OCI-LY7 (cell line): ENCODE measurements at regions not wholly inside any gene's neighbourhood (a gene's known extent, or its start where the extent isn't known, plus 50 kb on each side); places are given as distances from the start of the nearest gene placed in this dataset.

ENCODE experiments used
- CTCF ChIP-seq: fragments of 200-600 bp; sonication (generic); conservative IDR thresholded peaks from 2 replicates; pipeline ENCODE4 v1.5.1; 2014; ENCODE audit warnings: mild to moderate bottlenecking, antibody characterized with exemption, low read length, moderate library complexity, mixed read lengths
- EZH2phosphoT487 ChIP-seq: fragments of 200-600 bp; sonication (generic); IDR thresholded peaks from 2 replicates; pipeline ENCODE4 v1.6.1; 2018; ENCODE audit warnings: low read depth, borderline replicate concordance, mild to moderate bottlenecking, mixed run types, antibody characterized with exemption, low read length, moderate library complexity, mixed read lengths

- no peak for TF ChIP-seq CTCF
- TF ChIP-seq EZH2phosphoT487: no peak
Measured at GRCh38 chr1:58948671-58949070, 164.8 kb upstream of the JUN start.
